Heart right ventricle (tissue), 16 donors: ENCODE measurements at regions not wholly inside any gene's neighbourhood (a gene's known extent, or its start where the extent isn't known, plus 50 kb on each side); places are given as distances from the start of the nearest gene placed in this dataset.

Source experiments
- ATAC-seq, 8 donors: fragments of 200-7000 bp; cut with Tn5 transposase; one replicate each; pipeline ENCODE4 v1.9.1; 2020; ENCODE audit warnings: mild to moderate bottlenecking in 8 of 8, moderate library complexity in 8 of 8, moderate number of reproducible peaks in 1 of 8
- DNase-seq, 2 donors: peaks; one replicate each; pipeline ENCODE4 v3.0.0-alpha.2; 2020
- H3K27ac ChIP-seq, 10 donors: fragments of 200-600 bp; sonication (generic) in 2 of 10; one replicate each; pipeline versions ENCODE4 v1.5.0 to v1.8.0; 2020 to 2022; ENCODE audit warnings: mild to moderate bottlenecking in 3 of 10
- H3K27me3 ChIP-seq, 7 donors: fragments of 200-600 bp; one replicate each; pipeline ENCODE4 v1.8.0; 2021 to 2022; ENCODE audit warnings: mild to moderate bottlenecking in 2 of 7
- H3K36me3 ChIP-seq, 9 donors: fragments of 200-600 bp; sonication (generic) in 1 of 9; one replicate each; pipeline versions ENCODE4 v1.5.0 to v1.8.0; 2020 to 2022; ENCODE audit warnings: mild to moderate bottlenecking in 2 of 9
- H3K4me1 ChIP-seq, 9 donors: fragments of 200-600 bp; sonication (generic) in 1 of 9; one replicate each; pipeline versions ENCODE4 v1.5.0 to v1.8.0; 2020 to 2022; ENCODE audit warnings: mild to moderate bottlenecking in 4 of 9
- H3K4me3 ChIP-seq, 10 donors: fragments of 200-600 bp; sonication (generic) in 2 of 10; one replicate each; pipeline versions ENCODE4 v1.5.0 to v1.8.0; 2020 to 2022; ENCODE audit warnings: mild to moderate bottlenecking in 7 of 10, moderate library complexity in 2 of 10
- H3K9me3 ChIP-seq, 11 donors: fragments of 200-600 bp in 10 of 11; sonication (generic) in 2 of 11; one replicate each; pipeline versions ENCODE4 v1.5.0 to v1.8.0; 2013 to 2022; ENCODE audit warnings: mild to moderate bottlenecking in 2 of 11, control low read depth in 1 of 11, moderate library complexity in 1 of 11
- WGBS, 2 donors: extraction: QIAGEN DNeasy Blood & Tissue Kit; methylation state at CpG; one replicate each; pipeline ENCODE4 v1.1.7; 2013; ENCODE audit warnings: inconsistent platforms in 1 of 2; 5-methylcytosine and 5-hydroxymethylcytosine counted together
- intact Hi-C, 10 donors: fragments of 100-400 bp; cut with DNase I; formaldehyde crosslinking; loops; one replicate each; pipeline versions ENCODE4 v1.11.1 to v1.14.2; 2022
- TF ChIP-seq, protein P1 (sequence below), 9 donors: fragments of 200-600 bp; sonication (generic) in 2 of 9; IDR thresholded peaks; one replicate each; pipeline versions ENCODE4 v1.5.0 to v1.8.0; 2021 to 2022; ENCODE audit warnings: antibody characterized with exemption in 9 of 9, mild to moderate bottlenecking in 5 of 9, moderate library complexity in 1 of 9
- donor health status: Arrhythmogenic right ventricular cardiomyopathy.
- donor health status: ischemic (EF 13 %, LVEDD 7.1; RV severe dilation, severe dysfunction).
- donor health status: healthy with polysubstance abuse.
- donor health status: DM: no; HTN: yes; CAD: no.
- donor health status: DM: no; HTN: no; CAD: no.
- donor health status: ischemic (EF 25% LVEDD 6.9; RV normal size, moderate dysfunction).
- donor health status: ischemic (EF 25% LVEDD 5.7; RV mildly dilated, moderate dysfunction).
- donor health status: healthy.
- donor health status: DM: yes; HTN: yes; CAD: no.
- donor health status: Ischemic cardiomyopathy.
- donor health status: ischemic (EF 35%, LVEDD 5.7; RV mildly dilated, moderate dysfunction).
- donor health status: nonischemic (EF 11% LVEDD 7.7; RV severe dilation, severe dysfunction).
- donor health status: DM: yes; HTN: yes; CAD: no.
- donor health status: PGD.
- donor health status: ischemic (EF 29% LVEDD 5.4; RV normal size, mild dysfunction).
- donor health status: nonischemic (EF 23%, LVEDD 6.1; RV moderate dilation, normal function).

- DNase-seq (no peak), ATAC-seq (no peak)
- TF ChIP-seq, protein P1, sequence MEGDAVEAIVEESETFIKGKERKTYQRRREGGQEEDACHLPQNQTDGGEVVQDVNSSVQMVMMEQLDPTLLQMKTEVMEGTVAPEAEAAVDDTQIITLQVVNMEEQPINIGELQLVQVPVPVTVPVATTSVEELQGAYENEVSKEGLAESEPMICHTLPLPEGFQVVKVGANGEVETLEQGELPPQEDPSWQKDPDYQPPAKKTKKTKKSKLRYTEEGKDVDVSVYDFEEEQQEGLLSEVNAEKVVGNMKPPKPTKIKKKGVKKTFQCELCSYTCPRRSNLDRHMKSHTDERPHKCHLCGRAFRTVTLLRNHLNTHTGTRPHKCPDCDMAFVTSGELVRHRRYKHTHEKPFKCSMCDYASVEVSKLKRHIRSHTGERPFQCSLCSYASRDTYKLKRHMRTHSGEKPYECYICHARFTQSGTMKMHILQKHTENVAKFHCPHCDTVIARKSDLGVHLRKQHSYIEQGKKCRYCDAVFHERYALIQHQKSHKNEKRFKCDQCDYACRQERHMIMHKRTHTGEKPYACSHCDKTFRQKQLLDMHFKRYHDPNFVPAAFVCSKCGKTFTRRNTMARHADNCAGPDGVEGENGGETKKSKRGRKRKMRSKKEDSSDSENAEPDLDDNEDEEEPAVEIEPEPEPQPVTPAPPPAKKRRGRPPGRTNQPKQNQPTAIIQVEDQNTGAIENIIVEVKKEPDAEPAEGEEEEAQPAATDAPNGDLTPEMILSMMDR (IDR thresholded peaks at IDR 0.05), result no peak
- H3K27ac ChIP-seq, result no peak overlapping the region
- intact Hi-C loops, result no loop called here
- peaks cover 0 to 34% (median 16%) of the 10 kb centered on the region in 7 donors for H3K27me3 ChIP-seq
- no peaks in the 10 kb centered on the region for H3K36me3 ChIP-seq
- peaks cover 0 to 9% (median 0%) of the 10 kb centered on the region in 11 donors for H3K9me3 ChIP-seq
- H3K4me1 ChIP-seq, result peaks cover 0 to 6% (median 0%) of the 10 kb centered on the region in 9 donors
- WGBS, 2 donors, result 88 to 90% methylated on average over 2 of the region's 2 CpGs
- H3K4me3 ChIP-seq, result no peak overlapping the region
Observed at GRCh38 chr9:113754739-113755138, 121.4 kb upstream of the ZNF618 start.

GRCh38 chr9:113755433-113755832, 120.7 kb upstream of the ZNF618 start:
- Histone ChIP-seq H3K9me3 (peaks cover 0 to 16% (median 0%) of the 10 kb centered on the region in 11 donors), H3K36me3 (no peaks in the 10 kb centered on the region), H3K27me3 (peaks cover 0 to 34% (median 16%) of the 10 kb centered on the region in 7 donors), H3K27ac (no peak overlapping the region), H3K4me1 (peaks cover 0 to 6% (median 0%) of the 10 kb centered on the region in 9 donors), H3K4me3 (no peak overlapping the region)
- DNase-seq, result no peak
- TF ChIP-seq, protein P1 (IDR thresholded peaks at IDR 0.05), result no peak
- no peak for ATAC-seq
- intact Hi-C loops, result no loop called here
- 61 to 76% methylated on average over 4 of the region's 4 CpGs for WGBS, 2 donors

DNA sequence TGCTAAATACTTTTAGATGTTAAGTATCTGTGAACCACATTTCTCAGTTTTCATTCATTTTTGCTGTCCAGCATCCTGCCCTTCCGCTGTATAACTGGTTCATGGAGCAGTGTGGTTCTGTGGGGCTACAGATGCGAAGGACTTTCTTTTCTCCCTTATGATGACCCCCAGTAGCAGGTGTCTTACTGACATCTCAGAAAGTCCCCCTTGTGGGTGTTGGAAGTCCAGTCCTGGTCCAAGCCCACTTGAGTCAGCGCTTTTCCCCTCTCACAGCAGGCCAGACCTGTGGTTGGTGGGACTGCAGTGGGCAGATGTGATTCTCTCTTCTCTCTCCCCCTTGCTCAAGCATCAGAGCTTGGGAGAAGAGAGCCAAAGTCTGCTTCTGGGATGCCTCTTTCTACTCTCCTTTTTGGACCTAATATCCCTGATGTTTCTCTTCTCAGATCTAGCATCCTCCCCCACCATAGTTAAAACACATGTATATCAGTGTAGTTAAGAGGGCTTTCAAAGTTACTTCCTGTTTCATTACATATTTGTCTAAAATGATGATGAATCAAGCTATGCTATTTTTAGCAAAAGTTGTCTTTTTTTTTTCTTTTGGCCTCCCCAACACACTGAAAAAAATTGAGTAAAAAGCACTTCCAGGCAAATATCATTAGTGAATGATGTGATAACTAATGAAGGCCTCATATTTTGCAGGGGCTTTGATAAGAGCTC, 119.5 kb upstream of the ZNF618 start:
- ATAC-seq, result no peak
- Histone ChIP-seq H3K9me3 (peaks cover 0 to 19% (median 0%) of the 10 kb centered on the region in 11 donors), H3K4me3 (no peak overlapping the region), H3K36me3 (no peaks in the 10 kb centered on the region), H3K27ac (no peak overlapping the region), H3K4me1 (peaks cover 0 to 6% (median 0%) of the 10 kb centered on the region in 9 donors), H3K27me3 (peaks cover 0 to 34% (median 16%) of the 10 kb centered on the region in 7 donors)
- TF ChIP-seq, protein P1 (IDR thresholded peaks at IDR 0.05), result no peak
- 93 to 94% methylated on average over 3 of the region's 3 CpGs for WGBS, 2 donors
- intact Hi-C loops, result no loop called here
- no peak for DNase-seq

- TF ChIP-seq, protein P1 (IDR thresholded peaks at IDR 0.05), result no peak
- peaks cover 0 to 9% (median 0%) of the 10 kb centered on the region in 7 donors for H3K27me3 ChIP-seq
- no peak overlapping the region for H3K4me3 ChIP-seq
- no peak overlapping the region for H3K27ac ChIP-seq
- no peaks in the 10 kb centered on the region for H3K36me3 ChIP-seq
- intact Hi-C loops, result no loop called here
- no peak for DNase-seq
- no peak for ATAC-seq
- no peaks in the 10 kb centered on the region for H3K4me1 ChIP-seq
- H3K9me3 ChIP-seq, result peaks cover 0 to 19% (median 0%) of the 10 kb centered on the region in 11 donors
Observed at GRCh38 chr9:113763429-113763828, 112.7 kb upstream of the ZNF618 start.
